Neural cell (in vitro differentiated cells): ENCODE measurements at regions not wholly inside any gene's neighbourhood (a gene's known extent, or its start where the extent isn't known, plus 50 kb on each side); places are given as distances from the start of the nearest gene placed in this dataset.

Experiments
- H2AFZ ChIP-seq: fragments of 200-600, 300-800 bp; sonication (generic), shearing (Covaris generic); 2 replicates; pipeline ENCODE4 v1.6.0; 2014; ENCODE audit warnings: low read depth, mild to moderate bottlenecking, antibody characterized with exemption, low read length, moderate library complexity
- H3F3A ChIP-seq: fragments of 200-600 bp; shearing (Covaris generic); 2 replicates; pipeline ENCODE4 v1.6.1; 2016; ENCODE audit warnings: mild to moderate bottlenecking, moderate library complexity, mixed read lengths, antibody characterized with exemption, low read length; ENCODE audit not compliant: insufficient read depth, poor library complexity, severe bottlenecking
- H3K27ac ChIP-seq: fragments of 200-600, 300-800 bp; sonication (generic), shearing (Covaris generic); 2 replicates; pipeline ENCODE4 v1.5.1; 2014; ENCODE audit warnings: mild to moderate bottlenecking, low read length, moderate library complexity
- H3K27me3 ChIP-seq: fragments of 300-800, 200-600 bp; sonication (generic), shearing (Covaris generic); 2 replicates; pipeline ENCODE4 v1.6.0; 2014; ENCODE audit warnings: mild to moderate bottlenecking, low read depth, low read length, moderate library complexity; ENCODE audit not compliant: insufficient read depth
- H3K36me3 ChIP-seq: fragments of 300-800, 200-600 bp; sonication (generic), shearing (Covaris generic); 2 replicates; pipeline ENCODE4 v1.5.1; 2014; ENCODE audit warnings: mild to moderate bottlenecking, antibody characterized with exemption, low read length, moderate library complexity; ENCODE audit not compliant: insufficient read depth
- H3K4me2 ChIP-seq: fragments of 300-800, 200-600 bp; sonication (generic), shearing (Covaris generic); 2 replicates; pipeline ENCODE4 v1.6.0; 2014; ENCODE audit warnings: mild to moderate bottlenecking, low read length
- H3K4me3 ChIP-seq: fragments of 300-800, 200-600 bp; sonication (generic), shearing (Covaris generic); 2 replicates; pipeline ENCODE4 v1.5.1; 2014; ENCODE audit warnings: mild to moderate bottlenecking, low read length, moderate library complexity
- H3K79me2 ChIP-seq: fragments of 200-600 bp; shearing (Covaris generic); replicated peaks from 2 replicates; pipeline ENCODE4 v1.6.0; 2014; ENCODE audit warnings: mild to moderate bottlenecking, low read length, moderate library complexity; ENCODE audit not compliant: insufficient read depth
- H3K9ac ChIP-seq: fragments of 300-800, 200-600 bp; sonication (generic), shearing (Covaris generic); 2 replicates; pipeline ENCODE4 v1.6.1; 2016; ENCODE audit warnings: mild to moderate bottlenecking, low read length, mixed read lengths
- H3K9me2 ChIP-seq: fragments of 200-600 bp; shearing (Covaris generic); 2 replicates; pipeline ENCODE4 v1.6.1; 2016; ENCODE audit warnings: mild to moderate bottlenecking, low read length, mixed read lengths; ENCODE audit not compliant: insufficient read depth
- H3K9me3 ChIP-seq: fragments of 200-600, 300-800 bp; sonication (generic), shearing (Covaris generic); 2 replicates; pipeline ENCODE4 v1.6.1; 2016; ENCODE audit warnings: mild to moderate bottlenecking, mixed run types, low read length, moderate library complexity, mixed read lengths
- H4K20me1 ChIP-seq: fragments of 200-600 bp; shearing (Covaris generic); 2 replicates; pipeline ENCODE4 v1.6.1; 2016; ENCODE audit warnings: mild to moderate bottlenecking, mixed run types; ENCODE audit not compliant: insufficient read depth
- EP300 ChIP-seq: fragments of 450-650 bp; conservative IDR thresholded peaks from 2 replicates; pipeline ENCODE4 v1.6.1; 2014; ENCODE audit warnings: antibody characterized with exemption, mild to moderate bottlenecking, moderate library complexity; ENCODE audit not compliant: poor library complexity, severe bottlenecking
- EZH2 ChIP-seq: fragments of 200-600, 300-800 bp; shearing (Covaris generic), sonication (generic); IDR thresholded peaks from 2 replicates; pipeline ENCODE4 v1.6.1; 2014; ENCODE audit warnings: antibody characterized with exemption, low read length, borderline replicate concordance, mild to moderate bottlenecking; ENCODE audit not compliant: insufficient read depth, poor library complexity, severe bottlenecking
- MXI1 ChIP-seq: fragments of 450-650 bp; conservative IDR thresholded peaks from 2 replicates; pipeline ENCODE4 v1.6.1; 2014; ENCODE audit warnings: antibody characterized with exemption, mild to moderate bottlenecking; ENCODE audit not compliant: poor library complexity, severe bottlenecking
- POLR2AphosphoS5 ChIP-seq: IDR thresholded peaks from 2 replicates; pipeline ENCODE4 v1.6.1; 2012
- RAD21 ChIP-seq: fragments of 450-650 bp; conservative IDR thresholded peaks from 2 replicates; pipeline ENCODE4 v1.6.1; 2014; ENCODE audit warnings: antibody characterized with exemption, mild to moderate bottlenecking, moderate library complexity
- SMC3 ChIP-seq: fragments of 450-650 bp; conservative IDR thresholded peaks from 2 replicates; pipeline ENCODE4 v1.6.1; 2014; ENCODE audit warnings: antibody characterized with exemption, mild to moderate bottlenecking, moderate library complexity; ENCODE audit not compliant: poor library complexity
- TAF1 ChIP-seq: IDR thresholded peaks from 2 replicates; pipeline ENCODE4 v1.6.1; 2012; ENCODE audit warnings: low read depth
- TF ChIP-seq, protein P1 (sequence below): fragments of 450-650 bp; IDR thresholded peaks from 2 replicates; pipeline ENCODE4 v1.5.1; 2014; ENCODE audit warnings: antibody characterized with exemption, mild to moderate bottlenecking, moderate library complexity; ENCODE audit not compliant: poor library complexity, severe bottlenecking
- TF ChIP-seq, protein P2 (sequence below): IDR thresholded peaks from 2 replicates; pipeline ENCODE4 v1.6.1; 2012; ENCODE audit warnings: borderline replicate concordance

DNA sequence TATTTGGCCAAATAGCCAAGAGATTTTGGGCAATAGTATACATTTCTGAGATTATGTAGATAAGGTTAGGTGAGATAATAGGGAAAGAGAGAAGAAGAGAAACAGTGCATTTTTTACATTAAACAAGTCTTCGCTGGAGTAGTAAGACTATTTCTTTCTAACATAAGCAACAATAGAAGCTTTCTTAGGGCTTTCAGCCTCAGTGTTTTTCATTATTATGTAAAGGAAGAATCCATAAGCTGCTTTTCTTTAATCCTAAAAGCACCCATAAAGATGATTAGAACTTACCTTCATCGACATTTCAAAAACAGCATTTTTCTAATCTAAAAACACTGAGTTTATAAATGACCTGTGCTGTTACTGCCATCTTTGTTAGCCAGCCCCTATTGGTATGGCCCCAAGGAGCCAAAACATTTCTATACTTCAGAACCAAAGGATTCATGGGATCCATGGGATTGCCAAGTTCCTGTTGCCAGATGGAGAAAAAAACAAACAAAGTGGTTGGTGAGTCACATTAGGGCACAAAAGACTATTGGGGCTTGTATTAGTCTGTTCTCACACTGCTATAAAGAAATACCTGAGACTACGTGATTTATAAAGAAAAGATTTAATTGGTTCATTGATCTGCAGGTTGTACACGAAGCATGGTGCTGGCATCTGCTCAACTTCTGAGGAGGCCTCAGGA is 88.2 kb downstream of the SCG2 start:
- H3K9me3 ChIP-seq, result no peaks in the 10 kb centered on the region
- no peak for TF ChIP-seq MXI1
- TF ChIP-seq, protein P1, sequence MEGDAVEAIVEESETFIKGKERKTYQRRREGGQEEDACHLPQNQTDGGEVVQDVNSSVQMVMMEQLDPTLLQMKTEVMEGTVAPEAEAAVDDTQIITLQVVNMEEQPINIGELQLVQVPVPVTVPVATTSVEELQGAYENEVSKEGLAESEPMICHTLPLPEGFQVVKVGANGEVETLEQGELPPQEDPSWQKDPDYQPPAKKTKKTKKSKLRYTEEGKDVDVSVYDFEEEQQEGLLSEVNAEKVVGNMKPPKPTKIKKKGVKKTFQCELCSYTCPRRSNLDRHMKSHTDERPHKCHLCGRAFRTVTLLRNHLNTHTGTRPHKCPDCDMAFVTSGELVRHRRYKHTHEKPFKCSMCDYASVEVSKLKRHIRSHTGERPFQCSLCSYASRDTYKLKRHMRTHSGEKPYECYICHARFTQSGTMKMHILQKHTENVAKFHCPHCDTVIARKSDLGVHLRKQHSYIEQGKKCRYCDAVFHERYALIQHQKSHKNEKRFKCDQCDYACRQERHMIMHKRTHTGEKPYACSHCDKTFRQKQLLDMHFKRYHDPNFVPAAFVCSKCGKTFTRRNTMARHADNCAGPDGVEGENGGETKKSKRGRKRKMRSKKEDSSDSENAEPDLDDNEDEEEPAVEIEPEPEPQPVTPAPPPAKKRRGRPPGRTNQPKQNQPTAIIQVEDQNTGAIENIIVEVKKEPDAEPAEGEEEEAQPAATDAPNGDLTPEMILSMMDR, result no peak
- TF ChIP-seq TAF1, result no peak
- TF ChIP-seq EP300, result no peak
- TF ChIP-seq POLR2AphosphoS5, result no peak
- TF ChIP-seq, protein P2, sequence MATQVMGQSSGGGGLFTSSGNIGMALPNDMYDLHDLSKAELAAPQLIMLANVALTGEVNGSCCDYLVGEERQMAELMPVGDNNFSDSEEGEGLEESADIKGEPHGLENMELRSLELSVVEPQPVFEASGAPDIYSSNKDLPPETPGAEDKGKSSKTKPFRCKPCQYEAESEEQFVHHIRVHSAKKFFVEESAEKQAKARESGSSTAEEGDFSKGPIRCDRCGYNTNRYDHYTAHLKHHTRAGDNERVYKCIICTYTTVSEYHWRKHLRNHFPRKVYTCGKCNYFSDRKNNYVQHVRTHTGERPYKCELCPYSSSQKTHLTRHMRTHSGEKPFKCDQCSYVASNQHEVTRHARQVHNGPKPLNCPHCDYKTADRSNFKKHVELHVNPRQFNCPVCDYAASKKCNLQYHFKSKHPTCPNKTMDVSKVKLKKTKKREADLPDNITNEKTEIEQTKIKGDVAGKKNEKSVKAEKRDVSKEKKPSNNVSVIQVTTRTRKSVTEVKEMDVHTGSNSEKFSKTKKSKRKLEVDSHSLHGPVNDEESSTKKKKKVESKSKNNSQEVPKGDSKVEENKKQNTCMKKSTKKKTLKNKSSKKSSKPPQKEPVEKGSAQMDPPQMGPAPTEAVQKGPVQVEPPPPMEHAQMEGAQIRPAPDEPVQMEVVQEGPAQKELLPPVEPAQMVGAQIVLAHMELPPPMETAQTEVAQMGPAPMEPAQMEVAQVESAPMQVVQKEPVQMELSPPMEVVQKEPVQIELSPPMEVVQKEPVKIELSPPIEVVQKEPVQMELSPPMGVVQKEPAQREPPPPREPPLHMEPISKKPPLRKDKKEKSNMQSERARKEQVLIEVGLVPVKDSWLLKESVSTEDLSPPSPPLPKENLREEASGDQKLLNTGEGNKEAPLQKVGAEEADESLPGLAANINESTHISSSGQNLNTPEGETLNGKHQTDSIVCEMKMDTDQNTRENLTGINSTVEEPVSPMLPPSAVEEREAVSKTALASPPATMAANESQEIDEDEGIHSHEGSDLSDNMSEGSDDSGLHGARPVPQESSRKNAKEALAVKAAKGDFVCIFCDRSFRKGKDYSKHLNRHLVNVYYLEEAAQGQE, result no peak
- TF ChIP-seq SMC3, result no peak
- TF ChIP-seq EZH2, result no peak
- no peak for TF ChIP-seq RAD21
- no peaks in the 10 kb centered on the region for H3F3A ChIP-seq
- no peaks in the 10 kb centered on the region for H3K9me2 ChIP-seq
- no peaks in the 10 kb centered on the region for H3K27me3 ChIP-seq
- H3K36me3 ChIP-seq, result no peaks in the 10 kb centered on the region
- H3K4me3 ChIP-seq, result no peak overlapping the region
- H3K9ac ChIP-seq, result no peak overlapping the region
- no peak overlapping the region for H3K27ac ChIP-seq
- H4K20me1 ChIP-seq, result no peaks in the 10 kb centered on the region
- H2AFZ ChIP-seq, result no peak overlapping the region
- no peak overlapping the region for H3K4me2 ChIP-seq
- H3K79me2 ChIP-seq, result no peaks in the 10 kb centered on the region

DNA sequence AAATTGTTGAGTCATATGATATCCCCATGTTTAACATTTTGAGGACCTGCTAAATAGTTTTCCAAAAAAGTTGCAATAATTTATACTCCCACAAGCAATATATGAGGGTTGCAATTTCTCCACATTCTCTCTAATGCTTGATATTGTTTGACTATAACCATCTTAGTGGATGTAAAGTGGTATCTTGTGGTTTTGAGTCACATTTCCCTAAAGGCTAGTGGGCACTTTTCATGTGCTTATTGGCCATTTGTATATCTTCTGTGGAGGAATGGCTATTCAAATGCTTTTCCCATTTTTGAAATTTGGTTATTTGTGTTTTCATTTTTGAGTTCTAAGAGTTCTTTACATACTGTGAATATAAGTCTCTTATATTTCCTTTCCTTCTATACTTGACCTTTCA is 82.7 kb downstream of the SCG2 start:
- H3K4me2 ChIP-seq, result no peak overlapping the region
- TF ChIP-seq EP300 (no peak), EZH2 (no peak), SMC3 (no peak), RAD21 (no peak), MXI1 (no peak), TAF1 (no peak), POLR2AphosphoS5 (no peak)
- TF ChIP-seq, protein P2, result no peak
- TF ChIP-seq, protein P1, result no peak

More for the DNA sequence above, 82.7 kb downstream of the SCG2 start:
- Histone ChIP-seq H3K27ac (no peak overlapping the region), H2AFZ (no peak overlapping the region), H3K79me2 (no peaks in the 10 kb centered on the region), H3K27me3 (no peaks in the 10 kb centered on the region), H4K20me1 (no peaks in the 10 kb centered on the region), H3K4me3 (no peak overlapping the region), H3F3A (no peaks in the 10 kb centered on the region), H3K9me3 (no peaks in the 10 kb centered on the region), H3K9me2 (no peaks in the 10 kb centered on the region), H3K9ac (no peak overlapping the region), H3K36me3 (no peaks in the 10 kb centered on the region)
